Body of pancreas (tissue), 4 donors: ENCODE measurements at regions not wholly inside any gene's neighbourhood (a gene's known extent, or its start where the extent isn't known, plus 50 kb on each side); places are given as distances from the start of the nearest gene placed in this dataset.

Experiments used
- ATAC-seq: fragments of 150-250 bp; one replicate; pipeline ENCODE4 v1.9.1; 2016
- DNase-seq, 4 donors: peaks; one replicate each; pipeline ENCODE4 v3.0.0-alpha.2; 2019
- H3K27ac ChIP-seq, 4 donors: fragments of 200-600 bp; sonication (generic); 1 replicate in 3 of 4; 2 replicates in 1 of 4; pipeline versions ENCODE4 v1.5.1 to v1.6.1; 2016 to 2019; ENCODE audit warnings: mild to moderate bottlenecking in 1 of 4, mixed read lengths in 1 of 4, moderate library complexity in 1 of 4
- H3K27me3 ChIP-seq, 2 donors: fragments of 200-600 bp; sonication (generic); one replicate each; pipeline ENCODE4 v1.6.0; 2016; ENCODE audit warnings: mild to moderate bottlenecking in 1 of 2
- H3K36me3 ChIP-seq, 2 donors: fragments of 200-600 bp; sonication (generic); replicated peaks in 1 of 2; 2 replicates each; pipeline ENCODE4 v1.5.1; 2016; ENCODE audit warnings: low read depth in 2 of 2; ENCODE audit not compliant: insufficient read depth in 1 of 2
- H3K4me1 ChIP-seq: fragments of 200-600 bp; sonication (generic); one replicate; pipeline ENCODE4 v1.6.0; 2016
- H3K4me3 ChIP-seq, 2 donors: fragments of 200-600 bp; sonication (generic); 1 replicate in 1 of 2; 2 replicates in 1 of 2; pipeline ENCODE4 v1.5.1; 2016 to 2019
- H3K9me3 ChIP-seq, 3 donors: fragments of 200-600 bp; sonication (generic); 1 replicate in 2 of 3; 2 replicates in 1 of 3; pipeline ENCODE4 v1.5.1; 2016
- CTCF ChIP-seq, 7 experiments: fragments of 450-650 bp in 4 of 7; fragments of 200-600 bp in 3 of 7; sonication (generic) in 3 of 7; IDR thresholded peaks; one replicate each; pipeline ENCODE4 v1.5.1; 2016 to 2019; ENCODE audit warnings: antibody characterized with exemption in 7 of 7
- POLR2A ChIP-seq, 3 donors: fragments of 450-650 bp; IDR thresholded peaks; one replicate each; pipeline ENCODE4 v1.6.1; 2016; ENCODE audit warnings: antibody characterized with exemption in 3 of 3, mild to moderate bottlenecking in 2 of 3
- WGBS, 2 donors: methylation state at CpG; one replicate each; pipeline ENCODE4 v1.1.5; 2017; 5-methylcytosine and 5-hydroxymethylcytosine counted together
- intact Hi-C: fragments of 100-400 bp; cut with DNase I; formaldehyde crosslinking; loops from one replicate; pipeline ENCODE4 v1.15.1; 2023

GRCh38 chr10:10327934-10328333, 689.7 kb upstream of the CELF2 start:
- intact Hi-C loops = no loop called here
- H3K4me1 ChIP-seq = no peaks in the 10 kb centered on the region
- no peaks in the 10 kb centered on the region for H3K27me3 ChIP-seq
- DNase-seq (no peak), ATAC-seq (no peak)
- no peak for TF ChIP-seq POLR2A (IDR thresholded peaks at IDR 0.05)
- TF ChIP-seq CTCF (IDR thresholded peaks at IDR 0.05) = no peak
- no peaks in the 10 kb centered on the region for H3K9me3 ChIP-seq
- WGBS, 2 donors = 66 to 68% methylated on average over 4 of the region's 4 CpGs
- H3K4me3 ChIP-seq = no peak overlapping the region
- no peaks in the 10 kb centered on the region for H3K36me3 ChIP-seq
- no peak overlapping the region for H3K27ac ChIP-seq

- no peak for ATAC-seq
- 57 to 59% methylated on average over 5 of the region's 5 CpGs for WGBS, 2 donors
- Histone ChIP-seq H3K9me3 (no peaks in the 10 kb centered on the region), H3K4me3 (no peak overlapping the region), H3K4me1 (no peaks in the 10 kb centered on the region), H3K36me3 (no peaks in the 10 kb centered on the region), H3K27ac (no peak overlapping the region), H3K27me3 (no peaks in the 10 kb centered on the region)
- DNase-seq = no peak
- TF ChIP-seq POLR2A (IDR thresholded peaks at IDR 0.05) = no peak
- TF ChIP-seq CTCF (IDR thresholded peaks at IDR 0.05) = no peak
- intact Hi-C loops = no loop called here
These were observed 687.3 kb upstream of the CELF2 start for GRCh38 chr10:10330418-10330817.

- H3K4me1 ChIP-seq = no peaks in the 10 kb centered on the region
- DNase-seq (no peak), ATAC-seq (no peak)
- intact Hi-C loops = no loop called here
- 57 to 63% methylated on average over 2 of the region's 2 CpGs for WGBS, 2 donors
- TF ChIP-seq POLR2A (IDR thresholded peaks at IDR 0.05) (no peak), CTCF (IDR thresholded peaks at IDR 0.05) (no peak)
- H3K4me3 ChIP-seq = no peak overlapping the region
- no peaks in the 10 kb centered on the region for H3K36me3 ChIP-seq
- no peaks in the 10 kb centered on the region for H3K9me3 ChIP-seq
- H3K27me3 ChIP-seq = no peaks in the 10 kb centered on the region
- H3K27ac ChIP-seq = no peak overlapping the region
These were observed 684.9 kb upstream of the CELF2 start for GRCh38 chr10:10332786-10333185.

- intact Hi-C loops = no loop called here
- no peaks in the 10 kb centered on the region for H3K27me3 ChIP-seq
- DNase-seq (no peak), ATAC-seq (no peak)
- H3K9me3 ChIP-seq = no peaks in the 10 kb centered on the region
- no peak overlapping the region for H3K27ac ChIP-seq
- no peak for TF ChIP-seq POLR2A (IDR thresholded peaks at IDR 0.05)
- no peak for TF ChIP-seq CTCF (IDR thresholded peaks at IDR 0.05)
- H3K4me1 ChIP-seq = no peaks in the 10 kb centered on the region
- no peaks in the 10 kb centered on the region for H3K36me3 ChIP-seq
- WGBS, 2 donors = 49% methylated on average over 4 of the region's 4 CpGs
- no peak overlapping the region for H3K4me3 ChIP-seq
These were observed 684.0 kb upstream of the CELF2 start for GRCh38 chr10:10333622-10334021.

GRCh38 chr10:10338339-10338738, 679.3 kb upstream of the CELF2 start:
- Histone ChIP-seq H3K27me3 (no peaks in the 10 kb centered on the region), H3K9me3 (no peaks in the 10 kb centered on the region), H3K36me3 (no peaks in the 10 kb centered on the region), H3K4me3 (no peak overlapping the region), H3K4me1 (no peaks in the 10 kb centered on the region), H3K27ac (no peak overlapping the region)
- DNase-seq (no peak), ATAC-seq (no peak)
- intact Hi-C loops = no loop called here
- WGBS, 2 donors = 58 to 63% methylated on average over 5 of the region's 5 CpGs
- TF ChIP-seq POLR2A (IDR thresholded peaks at IDR 0.05) (no peak), CTCF (IDR thresholded peaks at IDR 0.05) (no peak)
